ENCODE measurements at regions not wholly inside any gene's neighbourhood (a gene's known extent, or its start where the extent isn't known, plus 50 kb on each side); places are given as distances from the start of the nearest gene placed in this dataset.

DNA sequence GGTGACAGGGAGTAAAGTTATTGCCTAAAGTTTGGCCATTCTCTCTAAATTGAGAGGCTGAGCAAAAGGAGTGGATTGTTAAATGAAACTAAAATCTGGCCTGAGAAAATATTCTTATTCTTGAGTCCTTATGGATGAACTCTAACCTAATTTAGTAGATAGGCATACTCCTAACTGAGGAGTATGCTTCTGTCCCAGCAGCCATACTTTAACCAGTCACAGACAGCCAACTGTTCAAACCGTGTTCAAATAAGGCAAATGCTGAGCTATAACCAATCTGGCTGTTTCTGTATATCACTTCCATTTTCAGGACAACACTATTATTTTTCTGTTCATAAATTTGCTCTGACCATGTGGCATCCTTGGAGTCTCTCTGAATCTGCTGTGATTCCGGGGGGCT lies 75.9 kb upstream of the RERGL start:
- TF ChIP-seq SNAPC2 (CRISPR knock-in tag; IDR thresholded peaks at IDR 0.05) = no peak
- no peak for TF ChIP-seq SMARCC2 (IDR thresholded peaks at IDR 0.05)
- no peak for TF ChIP-seq HNRNPL (IDR thresholded peaks at IDR 0.05; ENCODE audit: low read depth, low read length)
- TF ChIP-seq ZFP82 (CRISPR knock-in tag; IDR thresholded peaks at IDR 0.05; ENCODE audit: borderline replicate concordance) = no peak
- TF ChIP-seq THYN1 (CRISPR knock-in tag; IDR thresholded peaks at IDR 0.05; ENCODE audit: borderline replicate concordance, low read depth) = no peak
- no peak for TF ChIP-seq UBTF (CRISPR knock-in tag; IDR thresholded peaks at IDR 0.05)
- TF ChIP-seq SRSF9 (IDR thresholded peaks at IDR 0.05; ENCODE audit: borderline replicate concordance, insufficient read depth, low read depth, low read length, poor library complexity, severe bottlenecking) = no peak
- TF ChIP-seq MXD1 (CRISPR knock-in tag; IDR thresholded peaks at IDR 0.05) = no peak
- TF ChIP-seq ZNF720 (CRISPR knock-in tag; IDR thresholded peaks at IDR 0.05) = no peak
- no peak for TF ChIP-seq ZNF318 (CRISPR knock-in tag; IDR thresholded peaks at IDR 0.05)
- TF ChIP-seq HHEX (CRISPR knock-in tag; IDR thresholded peaks at IDR 0.05) = no peak
- TF ChIP-seq TCF12 (IDR thresholded peaks at IDR 0.05) = no peak
- TF ChIP-seq TCF12 (CRISPR knock-in tag; IDR thresholded peaks at IDR 0.05) = no peak
- in situ Hi-C loops (cut with HindIII; ENCODE audit: extremely low pct_ligation_motif_present, low pct_unique_long_range_greater_than_20kb) (no loop called here), intact Hi-C loops (cut with micrococcal nuclease; ENCODE audit: unreplicated experiment) (no loop called here)
- ATAC-seq = no peak
- no peak overlapping the region for H3K4me3 ChIP-seq (replicated peaks in 1 of 3; ENCODE audit: insufficient read depth in 1 of 3, low read depth in 2 of 3, low read length in 3 of 3)
- WGBS (ENCODE audit: low lambda C conversion rate) = 6% methylated on average over 2 of the region's 2 CpGs
- no peaks in the 10 kb centered on the region for H3K36me3 ChIP-seq (replicated peaks in 1 of 2; ENCODE audit: control insufficient read depth in 1 of 2, insufficient read depth in 2 of 2, low read length in 2 of 2)
- no peaks in the 10 kb centered on the region for H3K9me3 ChIP-seq (ENCODE audit: low read length)
- no peak for DNase-seq (ENCODE audit: low spot score)
- ChIA-PET POLR2A (no interaction called here), CTCF (ENCODE audit: low intra/inter-chr PET ratio, low total read pairs) (no interaction called here)
- no peaks in the 10 kb centered on the region for H3K79me2 ChIP-seq (ENCODE audit: insufficient read depth, low read length)
- BruUV-seq (replicated peaks) = no TSS peak
- H2AFZ ChIP-seq (ENCODE audit: low read length) = no peak overlapping the region
- H3K27me3 ChIP-seq (ENCODE audit: control insufficient read depth in 1 of 2, insufficient read depth in 2 of 2, low read length in 2 of 2) = no peaks in the 10 kb centered on the region
- no peak overlapping the region for H3K9ac ChIP-seq (ENCODE audit: insufficient read depth, low read depth, low read length)
- no peaks in the 10 kb centered on the region for H3K4me1 ChIP-seq (ENCODE audit: insufficient read depth, low read length)
- no peak overlapping the region for H3K27ac ChIP-seq (ENCODE audit: extremely low read length, insufficient read depth, low read length)
- no peak for FAIRE-seq
- H3K4me2 ChIP-seq (ENCODE audit: low read depth, low read length) = no peak overlapping the region
- H4K20me1 ChIP-seq (ENCODE audit: insufficient read depth, low read length) = no peaks in the 10 kb centered on the region

Measured in HepG2 (cell line).